22Rv1 (cell line): ENCODE measurements at regions not wholly inside any gene's neighbourhood (a gene's known extent, or its start where the extent isn't known, plus 50 kb on each side); places are given as distances from the start of the nearest gene placed in this dataset.

Source experiments
- H3K27ac ChIP-seq: fragments of 450-650 bp; 2 replicates; pipeline ENCODE4 v1.5.1; 2017
- CTCF ChIP-seq: fragments of 450-650 bp; IDR thresholded peaks from 2 replicates; pipeline ENCODE4 v1.5.1; 2017; ENCODE audit warnings: mild to moderate bottlenecking
- ZFX ChIP-seq: fragments of 450-650 bp; IDR thresholded peaks from 2 replicates; pipeline ENCODE4 v1.6.1; 2017; ENCODE audit warnings: antibody characterized with exemption, borderline replicate concordance

GRCh38 chr9:99377790-99378775 is 156.0 kb downstream of the SEC61B start:
- no peak overlapping the region for H3K27ac ChIP-seq
- TF ChIP-seq ZFX (no peak), CTCF (no peak)

- no peak for TF ChIP-seq CTCF
- TF ChIP-seq ZFX = no peak
- no peak overlapping the region for H3K27ac ChIP-seq
Observed at GRCh38 chr9:99383536-99383935, 161.5 kb downstream of the SEC61B start.

- TF ChIP-seq CTCF = no peak
- TF ChIP-seq ZFX = no peak
- H3K27ac ChIP-seq = no peak overlapping the region
Observed at GRCh38 chr9:99385215-99385614, 163.1 kb downstream of the SEC61B start.

GRCh38 chr9:99385814-99386279 is 163.8 kb downstream of the SEC61B start:
- H3K27ac ChIP-seq = no peak overlapping the region
- TF ChIP-seq ZFX (no peak), CTCF (no peak)

- H3K27ac ChIP-seq = no peak overlapping the region
- TF ChIP-seq ZFX (no peak), CTCF (no peak)
Observed at GRCh38 chr9:99387431-99387830, 165.3 kb downstream of the SEC61B start.

GRCh38 chr9:99389087-99390033 is 167.3 kb downstream of the SEC61B start:
- TF ChIP-seq ZFX (no peak), CTCF (no peak)
- H3K27ac ChIP-seq = no peak overlapping the region
